ENCODE measurements at regions not wholly inside any gene's neighbourhood (a gene's known extent, or its start where the extent isn't known, plus 50 kb on each side); places are given as distances from the start of the nearest gene placed in this dataset.

- no peak for DNase-seq (ENCODE audit: low read depth)
Observed at GRCh38 chr4:57172065-57172464, 61.9 kb upstream of the IGFBP7 start.

GRCh38 chr4:57168982-57169381 lies 58.8 kb upstream of the IGFBP7 start:
- no peak for DNase-seq (ENCODE audit: low read depth)

DNA sequence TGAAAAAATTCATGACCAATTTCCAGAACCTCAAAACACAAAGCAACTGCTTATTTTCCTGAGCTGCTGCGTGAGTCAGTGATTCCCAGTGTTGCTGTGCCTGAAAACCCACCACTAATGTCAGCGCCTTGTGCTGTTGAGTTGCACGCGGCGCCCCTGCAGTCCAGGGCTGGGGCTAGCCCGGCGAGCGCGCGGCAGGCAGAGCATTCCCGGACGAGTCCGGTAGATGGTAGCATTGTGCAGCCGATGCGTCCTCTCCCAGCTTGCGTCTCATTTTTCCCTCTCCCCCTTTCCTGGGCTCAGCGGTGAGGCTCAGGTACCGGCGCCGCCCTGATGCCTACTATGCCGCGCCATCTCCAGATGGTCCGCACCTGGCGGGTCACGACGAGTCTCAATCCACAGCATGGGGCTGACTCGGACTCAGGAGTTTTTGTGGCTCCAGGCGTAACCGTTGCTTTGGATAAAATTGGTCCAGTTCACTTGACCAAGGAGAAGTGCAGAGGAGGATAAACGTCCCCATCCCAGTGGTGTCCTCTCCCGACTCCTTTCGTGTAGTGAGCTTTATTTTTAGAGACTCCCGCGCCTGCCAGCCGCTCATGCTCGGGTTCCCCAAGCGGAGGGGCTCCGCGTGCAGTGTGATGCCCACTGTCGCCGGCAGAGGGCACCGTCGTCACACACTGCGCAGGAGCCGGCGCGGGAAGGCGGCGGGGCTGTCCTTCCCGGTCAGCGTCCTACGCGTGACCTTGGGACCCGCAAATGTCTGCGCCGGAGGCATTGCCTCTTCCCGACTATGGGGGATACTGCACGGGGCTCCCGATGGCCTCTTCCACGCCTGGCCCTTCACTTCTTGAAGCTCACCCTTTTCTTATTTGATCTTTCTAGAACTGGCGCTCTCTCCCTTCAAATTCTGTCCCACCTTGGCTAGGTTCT lies 53.6 kb upstream of the IGFBP7 start:
- peak; percentile 65 for DNase-seq (ENCODE audit: low read depth)

GRCh38 chr4:57162499-57163019 lies 52.4 kb upstream of the IGFBP7 start:
- no peak for DNase-seq (ENCODE audit: low read depth)
